Bronchial epithelial cell (primary cell): ENCODE measurements at regions not wholly inside any gene's neighbourhood (a gene's known extent, or its start where the extent isn't known, plus 50 kb on each side); places are given as distances from the start of the nearest gene placed in this dataset.

Experiments used
- DNase-seq: peaks from one replicate; pipeline ENCODE4 v3.0.0-alpha.2; 2010; ENCODE audit warnings: low read depth
- FAIRE-seq: peaks from 2 replicates; lab custom pipeline; 2011; peaks lifted over from hg19 to GRCh38; lab: Jason Lieb, UNC
- H3K27me3 ChIP-seq: 2 replicates; pipeline ENCODE4 v1.5.1; 2011; ENCODE audit warnings: low read length; ENCODE audit not compliant: control insufficient read depth, insufficient read depth
- H3K36me3 ChIP-seq: 2 replicates; pipeline ENCODE4 v1.5.1; 2011; ENCODE audit warnings: low read length; ENCODE audit not compliant: control insufficient read depth, insufficient read depth
- H3K4me3 ChIP-seq: 2 replicates; pipeline ENCODE4 v1.5.1; 2011; ENCODE audit warnings: mild to moderate bottlenecking, low read depth, low read length, control low read depth
- TF ChIP-seq, protein P1 (sequence below): IDR thresholded peaks from 2 replicates; pipeline ENCODE4 v1.5.1; 2011; ENCODE audit warnings: mild to moderate bottlenecking, moderate library complexity, low read length, control low read depth, inconsistent platforms; ENCODE audit not compliant: insufficient read depth, severe bottlenecking

DNA sequence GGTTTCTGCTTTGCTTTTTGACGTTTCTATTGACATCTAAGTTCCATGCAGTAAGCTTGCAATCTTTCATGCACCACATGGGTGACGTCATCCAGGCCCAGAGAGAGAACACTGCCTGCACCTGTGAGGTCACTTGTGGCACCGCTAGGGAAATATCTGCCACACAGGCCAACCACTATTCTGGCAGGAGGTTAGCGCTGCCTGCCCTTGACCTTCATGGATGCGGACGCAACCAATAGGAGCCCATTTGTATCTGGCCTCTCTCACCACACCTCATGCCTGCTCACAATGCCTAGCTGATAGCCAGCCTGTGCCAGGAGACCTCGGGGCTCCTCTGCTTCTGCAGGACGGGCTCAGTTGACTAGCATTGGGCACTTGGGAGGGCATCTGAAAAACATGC lies 55.8 kb upstream of the PRR23E start:
- FAIRE-seq (no peak), DNase-seq (no peak)
- peaks cover 22% of the 10 kb centered on the region for H3K27me3 ChIP-seq

DNA sequence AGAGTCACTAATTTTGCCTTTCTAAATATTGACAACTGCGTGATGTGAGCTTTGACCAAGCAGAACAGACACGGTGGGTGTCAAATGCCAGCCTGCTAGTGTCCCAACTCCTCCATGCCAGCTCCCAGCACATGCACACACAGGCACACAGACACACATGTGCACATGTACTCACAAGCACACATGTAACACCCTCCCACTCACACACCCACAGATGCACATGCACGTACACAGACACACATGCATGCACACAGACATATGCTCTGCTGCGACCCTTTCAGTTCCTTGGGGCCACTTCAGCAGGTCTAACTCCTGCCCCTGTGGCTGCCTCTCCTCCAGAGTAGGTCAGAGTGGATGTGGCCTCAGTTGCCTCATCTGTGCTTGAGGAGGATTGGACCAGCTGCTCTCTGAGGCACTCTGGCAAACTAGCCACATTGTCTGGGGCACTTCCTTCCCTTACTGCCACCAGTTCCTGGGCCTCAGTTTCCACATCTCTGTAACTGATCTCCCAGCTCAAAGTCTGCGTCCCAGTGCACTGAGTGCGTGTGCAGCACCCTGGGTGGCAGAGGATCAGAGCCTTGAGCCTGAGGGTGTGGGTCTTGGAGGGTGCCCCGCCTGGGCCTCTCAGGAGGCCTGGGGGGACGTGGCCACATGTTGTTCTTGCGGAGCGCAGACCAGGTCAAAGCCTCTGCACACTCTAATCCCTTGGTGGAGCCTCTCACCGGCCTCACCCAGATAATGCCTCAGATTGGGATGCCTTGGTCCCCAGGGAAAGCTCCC lies 55.0 kb upstream of the PRR23E start:
- Histone ChIP-seq H3K36me3 (no peaks in the 10 kb centered on the region), H3K4me3 (no peak overlapping the region), H3K27me3 (peaks cover 22% of the 10 kb centered on the region)
- DNase-seq (no peak), FAIRE-seq (peak; percentile 40)
- TF ChIP-seq, protein P1, sequence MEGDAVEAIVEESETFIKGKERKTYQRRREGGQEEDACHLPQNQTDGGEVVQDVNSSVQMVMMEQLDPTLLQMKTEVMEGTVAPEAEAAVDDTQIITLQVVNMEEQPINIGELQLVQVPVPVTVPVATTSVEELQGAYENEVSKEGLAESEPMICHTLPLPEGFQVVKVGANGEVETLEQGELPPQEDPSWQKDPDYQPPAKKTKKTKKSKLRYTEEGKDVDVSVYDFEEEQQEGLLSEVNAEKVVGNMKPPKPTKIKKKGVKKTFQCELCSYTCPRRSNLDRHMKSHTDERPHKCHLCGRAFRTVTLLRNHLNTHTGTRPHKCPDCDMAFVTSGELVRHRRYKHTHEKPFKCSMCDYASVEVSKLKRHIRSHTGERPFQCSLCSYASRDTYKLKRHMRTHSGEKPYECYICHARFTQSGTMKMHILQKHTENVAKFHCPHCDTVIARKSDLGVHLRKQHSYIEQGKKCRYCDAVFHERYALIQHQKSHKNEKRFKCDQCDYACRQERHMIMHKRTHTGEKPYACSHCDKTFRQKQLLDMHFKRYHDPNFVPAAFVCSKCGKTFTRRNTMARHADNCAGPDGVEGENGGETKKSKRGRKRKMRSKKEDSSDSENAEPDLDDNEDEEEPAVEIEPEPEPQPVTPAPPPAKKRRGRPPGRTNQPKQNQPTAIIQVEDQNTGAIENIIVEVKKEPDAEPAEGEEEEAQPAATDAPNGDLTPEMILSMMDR = no peak

More for the DNA sequence above, 55.8 kb upstream of the PRR23E start:
- TF ChIP-seq, protein P1 = no peak
- no peaks in the 10 kb centered on the region for H3K36me3 ChIP-seq
- no peak overlapping the region for H3K4me3 ChIP-seq

DNA sequence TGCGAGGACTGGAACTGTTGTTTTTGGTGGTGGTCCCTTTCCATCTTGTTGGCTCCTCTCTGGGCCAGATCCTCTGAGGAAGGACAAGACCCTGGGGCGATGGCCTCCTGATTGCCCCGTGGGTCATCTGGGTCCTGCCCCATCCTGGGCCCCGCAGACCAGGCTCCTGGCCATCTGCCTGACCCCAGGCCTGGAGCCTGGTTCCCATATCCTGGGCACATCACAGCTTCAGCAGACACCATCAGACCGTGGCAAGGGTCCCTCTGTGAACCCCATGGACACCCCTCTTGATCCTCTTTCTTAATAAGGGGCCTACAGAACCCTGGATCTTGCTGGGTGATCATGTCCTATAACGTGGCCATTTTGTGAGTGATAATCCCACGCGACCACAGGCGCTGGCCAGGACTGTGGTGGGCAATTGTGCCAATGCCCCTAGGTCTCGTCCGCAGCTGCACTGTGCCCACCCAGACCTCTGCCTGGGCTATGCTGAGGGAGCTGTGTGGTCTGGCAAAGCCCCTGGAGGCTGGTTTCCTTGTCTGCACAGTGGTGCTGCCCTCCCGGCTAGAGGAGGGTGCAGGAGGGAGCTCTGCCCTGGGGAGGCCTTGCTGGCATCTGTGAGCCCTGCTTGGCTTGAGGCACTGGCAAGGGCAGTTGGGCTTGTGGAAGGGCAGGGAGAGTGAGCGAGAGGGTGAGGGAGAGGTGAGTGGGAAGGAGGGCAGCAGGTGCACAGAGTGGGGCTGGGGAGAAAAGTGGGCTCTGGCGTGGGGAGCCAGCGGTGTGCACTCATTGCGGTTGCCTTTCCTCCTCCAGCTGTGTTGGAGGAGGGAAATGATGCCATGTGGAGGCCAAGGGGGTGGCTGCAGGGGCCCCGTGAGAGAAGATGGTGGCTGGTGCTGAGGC lies 53.1 kb upstream of the PRR23E start:
- peaks cover 15% of the 10 kb centered on the region for H3K27me3 ChIP-seq
- no peak for DNase-seq

DNA sequence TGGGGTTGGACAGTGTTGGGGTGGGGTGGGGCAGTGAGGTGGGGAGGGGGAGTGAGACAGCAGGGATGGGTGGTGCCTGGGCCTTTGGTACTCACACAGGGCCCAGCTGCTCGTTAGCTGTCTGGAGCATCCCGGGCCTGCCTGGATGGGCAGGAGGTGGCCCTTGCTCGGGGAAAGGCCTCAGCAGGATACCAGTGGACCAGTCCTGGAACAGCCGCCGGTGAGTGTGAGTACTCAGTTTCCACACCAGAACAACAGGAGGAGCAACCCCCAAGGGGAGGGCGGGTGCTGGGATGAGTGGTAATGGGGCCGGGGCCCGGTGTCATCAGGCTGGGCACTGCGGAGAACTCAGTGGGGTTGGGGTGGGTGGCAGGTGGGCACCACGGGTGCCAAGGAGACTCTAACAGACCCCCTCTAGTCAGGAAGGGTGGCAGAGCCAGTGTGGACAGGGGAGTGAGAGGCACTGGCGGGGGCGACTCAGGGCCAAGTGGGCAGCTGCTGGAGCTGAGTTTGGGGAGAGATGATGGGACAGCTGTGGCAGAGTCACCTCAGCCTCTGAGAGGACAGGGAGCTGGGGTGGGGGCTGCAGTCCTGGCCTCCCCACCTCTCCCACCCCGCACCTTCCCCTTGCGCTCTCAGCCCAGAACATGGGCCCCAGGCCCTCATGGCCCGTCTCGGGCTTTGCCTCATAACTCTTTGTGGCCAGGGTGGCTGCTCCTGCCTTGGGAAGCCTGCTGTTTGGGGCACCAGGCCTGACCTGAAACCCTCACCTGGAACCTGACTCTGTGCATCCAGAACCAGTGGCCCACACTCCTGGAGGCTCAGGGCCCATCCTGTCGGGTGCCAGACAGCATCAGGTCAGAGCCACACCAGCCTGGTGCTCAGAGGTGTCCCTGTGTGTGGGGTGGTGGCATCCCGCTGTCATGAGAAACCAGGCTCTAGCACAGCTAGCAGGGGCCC lies 52.1 kb upstream of the PRR23E start:
- DNase-seq = no peak
- no peaks in the 10 kb centered on the region for H3K36me3 ChIP-seq
- TF ChIP-seq, protein P1 = no peak
- H3K4me3 ChIP-seq = no peak overlapping the region
- FAIRE-seq = no peak
- H3K27me3 ChIP-seq = peaks cover 8% of the 10 kb centered on the region

More for the DNA sequence above, 53.1 kb upstream of the PRR23E start:
- no peak for FAIRE-seq
- TF ChIP-seq, protein P1 = no peak
- Histone ChIP-seq H3K36me3 (no peaks in the 10 kb centered on the region), H3K4me3 (no peak overlapping the region)
